T-helper 1 cell treated with Interleukin-12 subunit alpha and Interleukin-12 subunit beta and Interleukin-4 antibody, amounts not matched to agents 30 ng/mL and 1 ng/mL, for 36 hours (primary cell): ENCODE measurements at regions not wholly inside any gene's neighbourhood (a gene's known extent, or its start where the extent isn't known, plus 50 kb on each side); places are given as distances from the start of the nearest gene placed in this dataset.
"Not testable (repeated sequence)": the region's sequence is repeated elsewhere in the genome, so short reads cannot be mapped to it uniquely, and the experiment has no call there.

Source experiments
- intact Hi-C: fragments of 100-400 bp; cut with micrococcal nuclease; formaldehyde crosslinking; loops from one replicate; pipeline ENCODE4 v1.15.1; 2024

- intact Hi-C loops, result no loop called here
These were observed 136.7 kb downstream of the MID1IP1 start for GRCh38 chrX:38937926-38938325.

- intact Hi-C loops, result no loop called here
These were observed 137.8 kb downstream of the MID1IP1 start for GRCh38 chrX:38939067-38939466.

- intact Hi-C loops, result no loop called here
These were observed 139.3 kb downstream of the MID1IP1 start for GRCh38 chrX:38940547-38940946.

- intact Hi-C loops, result no loop called here
These were observed 140.4 kb downstream of the MID1IP1 start for GRCh38 chrX:38941675-38942074.

- intact Hi-C loops, result no loop called here
These were observed 141.9 kb downstream of the MID1IP1 start for GRCh38 chrX:38943120-38943519.

DNA sequence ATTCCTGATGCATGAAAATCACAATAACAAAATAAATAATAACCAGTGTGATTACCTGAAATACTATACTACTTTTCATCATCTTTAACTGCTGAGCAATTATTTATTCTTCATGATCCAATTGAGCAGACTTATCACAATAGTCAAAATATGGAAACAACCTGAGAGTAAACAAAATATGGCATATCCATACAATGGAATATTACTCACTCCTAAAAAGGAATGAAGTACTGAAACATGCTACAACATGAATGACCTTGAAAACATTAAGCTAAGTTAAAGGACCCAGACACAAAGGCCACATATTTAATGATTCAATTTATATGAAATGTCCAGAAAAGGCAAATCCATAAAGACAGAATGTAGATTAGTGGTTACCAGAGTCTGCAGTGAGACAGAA lies 146.8 kb downstream of the MID1IP1 start:
- intact Hi-C loops, result no loop called here

GRCh38 chrX:38954520-38954919 lies 153.3 kb downstream of the MID1IP1 start:
- intact Hi-C loops, result no loop called here

DNA sequence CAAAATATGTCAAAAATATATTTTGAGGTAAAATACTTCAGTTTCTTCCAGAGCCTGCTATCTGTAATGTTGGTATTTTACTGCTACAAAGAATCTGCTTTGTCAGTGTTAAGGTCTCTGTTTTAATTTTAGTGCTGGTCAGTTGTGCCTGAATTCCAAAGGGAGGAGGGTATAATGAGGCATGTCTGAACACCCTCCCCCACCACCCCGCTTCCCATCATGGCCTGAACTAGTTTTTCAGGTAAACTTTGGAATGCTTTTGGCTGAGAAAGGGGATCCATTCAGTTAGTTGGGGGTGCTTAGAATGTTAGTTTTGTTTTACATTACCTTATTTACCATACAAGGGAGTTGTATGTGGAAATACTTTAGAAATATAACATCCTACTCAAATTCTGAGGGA lies 158.5 kb downstream of the MID1IP1 start:
- intact Hi-C loops, result no loop called here

GRCh38 chrX:38960137-38960536 lies 158.9 kb downstream of the MID1IP1 start:
- intact Hi-C loops, result no loop called here

- intact Hi-C loops, result no loop called here
These were observed 160.7 kb downstream of the MID1IP1 start for GRCh38 chrX:38961936-38962335.

DNA sequence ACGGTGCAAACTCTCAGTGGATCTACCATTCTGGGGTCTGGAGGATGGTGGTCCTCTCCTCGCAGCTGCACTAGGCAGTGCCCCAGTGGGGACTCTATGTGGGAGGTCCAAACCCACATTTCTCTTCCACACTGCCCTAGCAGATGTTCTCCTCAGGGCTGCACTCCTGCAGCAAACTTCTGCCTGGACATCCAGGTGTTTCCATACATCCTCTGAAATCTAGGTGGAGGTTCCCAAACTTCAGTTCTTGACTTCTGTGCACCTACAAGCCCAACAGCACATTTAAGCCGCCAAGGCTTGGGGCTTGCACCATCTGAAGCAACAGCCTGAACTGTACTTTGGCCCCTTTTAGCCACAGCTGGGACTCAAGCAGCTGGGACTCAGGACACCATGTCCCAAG lies 162.0 kb downstream of the MID1IP1 start:
- intact Hi-C loops, result not testable (repeated sequence)

DNA sequence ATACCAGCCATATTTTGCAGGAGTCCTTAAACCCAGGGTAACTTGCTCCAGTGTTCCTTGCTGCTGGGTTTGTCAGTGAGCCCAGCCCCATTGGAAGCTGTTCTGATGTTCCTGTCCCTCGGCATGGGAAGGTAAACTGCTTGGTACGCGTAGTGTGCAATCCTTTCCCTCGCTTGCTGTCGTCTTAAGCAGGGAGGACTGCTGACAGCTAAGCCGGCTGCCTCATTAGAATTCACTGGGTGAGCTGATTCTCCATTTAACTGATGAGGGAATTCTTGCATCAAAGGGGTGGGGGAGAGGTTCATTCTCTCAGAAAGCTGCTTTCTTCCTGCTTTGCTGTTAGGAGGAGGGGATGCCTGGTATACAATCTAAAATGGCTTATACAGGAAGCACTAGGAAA lies 164.6 kb downstream of the MID1IP1 start:
- intact Hi-C loops, result no loop called here

GRCh38 chrX:38968344-38969216 lies 167.3 kb downstream of the MID1IP1 start:
- intact Hi-C loops, result no loop called here

DNA sequence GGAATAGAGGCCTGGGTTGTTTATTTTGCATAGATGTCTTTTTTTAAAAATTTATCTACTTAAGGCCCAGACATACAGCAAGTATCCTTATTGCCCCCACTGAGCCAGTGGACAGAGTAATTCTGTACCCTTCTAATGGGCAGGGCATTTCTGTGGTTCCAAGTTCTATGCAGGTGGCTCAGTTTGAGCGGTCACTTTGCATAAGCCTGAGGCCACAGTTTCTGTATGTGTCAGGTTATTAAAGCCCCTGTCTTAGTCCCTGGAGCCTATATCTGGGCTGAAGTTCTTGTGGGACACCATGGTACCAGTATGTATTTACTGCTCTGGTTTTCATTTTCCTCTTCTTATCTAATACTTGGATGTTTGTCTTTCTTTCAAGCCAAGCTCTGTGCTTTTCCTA lies 168.8 kb downstream of the MID1IP1 start:
- intact Hi-C loops, result no loop called here

DNA sequence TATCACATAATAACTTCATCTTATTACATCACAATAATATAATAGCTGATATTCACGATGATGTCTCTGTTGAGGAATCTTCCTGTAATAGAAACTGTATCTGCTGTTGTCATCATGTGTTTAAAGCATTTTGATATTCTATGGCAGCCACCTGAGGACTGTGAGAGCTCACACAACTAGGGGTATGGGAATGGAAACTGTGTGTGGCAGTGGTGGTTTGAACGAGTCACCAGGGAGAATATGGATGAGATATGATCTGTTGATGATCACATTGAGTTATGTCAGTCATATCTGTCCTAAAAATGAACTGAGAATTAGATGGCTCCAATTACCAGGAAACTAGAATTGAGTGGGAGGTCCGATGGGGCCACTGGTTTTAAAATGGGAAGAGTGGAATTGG lies 169.6 kb downstream of the MID1IP1 start:
- intact Hi-C loops, result no loop called here

DNA sequence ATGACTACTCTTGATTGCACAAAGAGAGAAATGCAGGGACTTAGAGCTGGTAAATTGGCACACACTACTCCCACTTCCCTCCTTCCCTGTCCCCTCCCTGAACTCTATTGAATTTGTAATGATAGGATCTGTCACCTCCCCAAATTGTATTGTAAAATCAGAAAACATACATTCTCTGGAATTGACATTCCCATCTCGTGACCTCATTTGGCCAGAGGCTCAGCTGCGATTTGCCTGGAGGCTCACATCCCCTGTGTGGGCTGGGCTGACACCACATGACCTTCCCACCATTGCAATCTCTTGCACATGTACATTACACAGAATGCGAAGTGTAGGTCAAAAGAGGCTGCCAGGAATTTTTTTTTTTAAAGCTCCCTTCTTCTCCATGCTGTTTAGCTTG lies 172.1 kb downstream of the MID1IP1 start:
- intact Hi-C loops, result no loop called here

GRCh38 chrX:38974542-38974941 lies 173.3 kb downstream of the MID1IP1 start:
- intact Hi-C loops, result no loop called here

- intact Hi-C loops, result no loop called here
These were observed 174.2 kb downstream of the MID1IP1 start for GRCh38 chrX:38975368-38975942.

DNA sequence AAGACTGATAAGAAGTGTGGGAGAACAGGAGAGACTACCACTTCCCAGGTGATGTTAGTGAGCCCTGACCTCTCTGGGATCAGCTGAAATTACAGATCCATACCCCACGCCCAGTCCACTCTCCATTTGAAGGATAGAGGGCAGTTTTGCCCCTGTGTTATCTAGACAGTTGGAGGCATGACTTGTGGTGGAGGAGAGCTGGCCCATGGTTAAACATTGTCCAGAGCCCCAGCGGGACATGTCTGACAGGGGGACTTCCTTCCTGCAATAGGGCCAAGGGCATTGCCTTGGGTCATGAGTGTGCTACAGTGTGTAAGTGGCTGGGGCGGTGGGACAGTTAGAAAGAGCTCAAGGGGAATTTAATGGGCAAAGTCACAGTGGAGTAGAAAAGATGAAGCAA lies 181.1 kb downstream of the MID1IP1 start:
- intact Hi-C loops, result no loop called here

- intact Hi-C loops, result no loop called here
These were observed 181.6 kb downstream of the MID1IP1 start for GRCh38 chrX:38982843-38983242.

GRCh38 chrX:38985375-38985774 lies 184.1 kb downstream of the MID1IP1 start:
- intact Hi-C loops, result loop anchor here (1.0 to 5.0 kb wide), 5 partner anchors 167 to 321 kb away; partner anchors contain the start of gene MID1IP1

DNA sequence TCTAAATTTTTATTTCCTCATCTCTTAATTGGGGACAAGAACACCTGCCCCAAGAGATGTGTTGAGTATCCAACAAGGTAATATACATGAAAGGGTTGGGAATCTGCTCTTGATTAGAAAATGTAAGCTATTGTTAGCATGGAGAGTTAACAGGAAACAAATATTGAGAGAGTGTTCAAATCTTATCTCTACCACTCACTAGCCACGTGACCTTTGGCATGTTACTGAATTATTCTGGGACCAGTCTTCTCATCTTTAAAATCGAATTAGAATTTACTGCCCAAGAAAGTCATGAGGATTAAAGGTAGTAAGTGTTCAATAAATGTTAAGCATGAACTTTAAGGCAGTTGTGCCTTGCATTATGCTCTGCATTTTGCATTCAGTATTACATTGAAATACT lies 184.7 kb downstream of the MID1IP1 start:
- intact Hi-C loops, result loop anchor here (1.0 to 5.0 kb wide), 5 partner anchors 166 to 322 kb away; partner anchors contain the start of gene MID1IP1

- intact Hi-C loops, result loop anchor here (5.0 kb wide), 1 partner anchor 166 kb away; no protein-coding TSS in a partner anchor
These were observed 185.3 kb downstream of the MID1IP1 start for GRCh38 chrX:38986586-38986985.
